Breast epithelium (tissue), 4 donors: ENCODE measurements at regions not wholly inside any gene's neighbourhood (a gene's known extent, or its start where the extent isn't known, plus 50 kb on each side); places are given as distances from the start of the nearest gene placed in this dataset.
"Not testable (repeated sequence)": the region's sequence is repeated elsewhere in the genome, so short reads cannot be mapped to it uniquely, and the experiment has no call there.

Experiments
- DNase-seq, 2 donors: peaks; one replicate each; pipeline ENCODE4 v3.0.0-alpha.2; 2019; ENCODE audit warnings: low spot score in 2 of 2
- H3K27ac ChIP-seq, 2 donors: fragments of 200-600 bp; sonication (generic) in 1 of 2; one replicate each; pipeline ENCODE4 v1.5.1; 2016 to 2019; ENCODE audit warnings: mild to moderate bottlenecking in 1 of 2
- H3K27me3 ChIP-seq, 2 donors: fragments of 200-600 bp; sonication (generic) in 1 of 2; one replicate each; pipeline versions ENCODE4 v1.5.1 to v1.6.0; 2017 to 2019; ENCODE audit warnings: control low read depth in 1 of 2, mild to moderate bottlenecking in 1 of 2
- H3K36me3 ChIP-seq: fragments of 200-600 bp; one replicate; pipeline ENCODE4 v1.5.1; 2019
- H3K4me1 ChIP-seq, 2 donors: fragments of 200-600 bp; sonication (generic); one replicate each; pipeline ENCODE4 v1.5.1; 2016 to 2019; ENCODE audit warnings: control low read depth in 1 of 2
- H3K4me3 ChIP-seq, 3 donors: fragments of 200-600 bp; sonication (generic); 1 replicate in 2 of 3; 2 replicates in 1 of 3; pipeline ENCODE4 v1.5.1; 2016 to 2019; ENCODE audit warnings: mild to moderate bottlenecking in 3 of 3, moderate library complexity in 2 of 3
- H3K9me3 ChIP-seq, 2 donors: fragments of 200-600 bp; sonication (generic) in 1 of 2; one replicate each; pipeline ENCODE4 v1.5.1; 2016 to 2019; ENCODE audit warnings: control low read depth in 1 of 2
- CTCF ChIP-seq, 3 donors: fragments of 450-650 bp; IDR thresholded peaks; one replicate each; pipeline ENCODE4 v1.5.1; 2016 to 2017; ENCODE audit warnings: antibody characterized with exemption in 3 of 3, mild to moderate bottlenecking in 3 of 3, moderate library complexity in 3 of 3
- POLR2A ChIP-seq: fragments of 450-650 bp; IDR thresholded peaks from one replicate; pipeline ENCODE4 v1.6.1; 2016; ENCODE audit warnings: antibody characterized with exemption, mild to moderate bottlenecking, moderate library complexity
- POLR2AphosphoS5 ChIP-seq, 3 donors: sonication (generic); formaldehyde crosslinking; IDR thresholded peaks; one replicate each; pipeline ENCODE4 v1.6.1; 2017; ENCODE audit warnings: antibody characterized with exemption in 3 of 3
- intact Hi-C: fragments of 100-400 bp; cut with DNase I; formaldehyde crosslinking; loops from one replicate; pipeline ENCODE4 v1.15.1; 2023; ENCODE audit warnings: low total_unique reads

GRCh38 chr1:240722788-240723187 lies 110.8 kb upstream of the GREM2 start:
- no peaks in the 10 kb centered on the region for H3K4me1 ChIP-seq
- H3K27me3 ChIP-seq: no peaks in the 10 kb centered on the region
- no peaks in the 10 kb centered on the region for H3K9me3 ChIP-seq
- H3K4me3 ChIP-seq: no peak overlapping the region
- no peak overlapping the region for H3K27ac ChIP-seq
- intact Hi-C loops: no loop called here
- H3K36me3 ChIP-seq: no peaks in the 10 kb centered on the region
- DNase-seq: no peak
- TF ChIP-seq POLR2AphosphoS5 (IDR thresholded peaks at IDR 0.05) (no peak), POLR2A (no peak), CTCF (IDR thresholded peaks at IDR 0.05) (no peak)

GRCh38 chr1:240720976-240721375 lies 109.0 kb upstream of the GREM2 start:
- DNase-seq: no peak
- Histone ChIP-seq H3K27ac (peak overlapping the region; percentile 31 to 36), H3K9me3 (no peaks in the 10 kb centered on the region), H3K36me3 (no peaks in the 10 kb centered on the region), H3K4me3 (peak overlapping the region in 1 of 3 donors; percentile 4), H3K27me3 (no peaks in the 10 kb centered on the region), H3K4me1 (no peaks in the 10 kb centered on the region)
- intact Hi-C loops: no loop called here
- no peak for TF ChIP-seq POLR2A
- no peak for TF ChIP-seq POLR2AphosphoS5 (IDR thresholded peaks at IDR 0.05)
- TF ChIP-seq CTCF (IDR thresholded peaks at IDR 0.05): no peak

GRCh38 chr1:240719953-240720700 lies 108.2 kb upstream of the GREM2 start:
- H3K4me3 ChIP-seq: peak overlapping the region in 1 of 3 donors; percentile 4
- TF ChIP-seq POLR2A: no peak
- TF ChIP-seq POLR2AphosphoS5 (IDR thresholded peaks at IDR 0.05): peak in 1 of 3 donors; percentile 40
- no peak for TF ChIP-seq CTCF (IDR thresholded peaks at IDR 0.05)
- no peaks in the 10 kb centered on the region for H3K4me1 ChIP-seq
- H3K27me3 ChIP-seq: no peaks in the 10 kb centered on the region
- no peaks in the 10 kb centered on the region for H3K9me3 ChIP-seq
- no peaks in the 10 kb centered on the region for H3K36me3 ChIP-seq
- no peak for DNase-seq
- intact Hi-C loops: no loop called here
- peak overlapping the region; percentile 31 to 36 for H3K27ac ChIP-seq

- not testable (repeated sequence) for H3K27me3 ChIP-seq
These were observed 104.6 kb upstream of the GREM2 start for GRCh38 chr1:240716538-240716937.

GRCh38 chr1:240714568-240715292 lies 102.8 kb upstream of the GREM2 start:
- intact Hi-C loops: no loop called here
- no peak for TF ChIP-seq CTCF (IDR thresholded peaks at IDR 0.05)
- Histone ChIP-seq H3K27ac (no peak overlapping the region), H3K27me3 (no peaks in the 10 kb centered on the region), H3K36me3 (no peaks in the 10 kb centered on the region), H3K4me1 (no peaks in the 10 kb centered on the region), H3K4me3 (no peak overlapping the region), H3K9me3 (no peaks in the 10 kb centered on the region)
- no peak for DNase-seq

More at GRCh38 chr1:240716538-240716937, 104.6 kb upstream of the GREM2 start:
- H3K4me1 ChIP-seq, H3K27ac ChIP-seq, DNase-seq, intact Hi-C loops, H3K9me3 ChIP-seq, H3K4me3 ChIP-seq, H3K36me3 ChIP-seq: not testable (repeated sequence)
